Osteocyte (in vitro differentiated cells): ENCODE measurements at regions not wholly inside any gene's neighbourhood (a gene's known extent, or its start where the extent isn't known, plus 50 kb on each side); places are given as distances from the start of the nearest gene placed in this dataset.

Source experiments
- DNase-seq: peaks from one replicate; pipeline ENCODE4 v3.0.0; 2021; ENCODE audit warnings: mixed read lengths; ENCODE audit not compliant: unreplicated experiment; ENCODE audit errors: extremely low spot score
- H3K27ac Mint-ChIP-seq: one replicate; pipeline ENCODE4 v1.8.0; 2021; ENCODE audit warnings: mild to moderate bottlenecking, mixed read lengths; ENCODE audit not compliant: unreplicated experiment
- H3K27me3 Mint-ChIP-seq: one replicate; pipeline ENCODE4 v1.8.0; 2021; ENCODE audit warnings: mixed read lengths; ENCODE audit not compliant: unreplicated experiment
- H3K36me3 Mint-ChIP-seq: one replicate; pipeline ENCODE4 v1.8.0; 2021; ENCODE audit warnings: mixed read lengths; ENCODE audit not compliant: unreplicated experiment
- H3K4me1 Mint-ChIP-seq: one replicate; pipeline ENCODE4 v1.8.0; 2021; ENCODE audit warnings: mixed read lengths; ENCODE audit not compliant: unreplicated experiment
- H3K4me3 Mint-ChIP-seq: one replicate; pipeline ENCODE4 v1.8.0; 2021; ENCODE audit warnings: mild to moderate bottlenecking, moderate library complexity, mixed read lengths; ENCODE audit not compliant: unreplicated experiment
- H3K9me3 Mint-ChIP-seq: one replicate; pipeline ENCODE4 v1.8.0; 2021; ENCODE audit warnings: mixed read lengths; ENCODE audit not compliant: unreplicated experiment
- CTCF ChIP-seq: fragments of 200-600 bp; sonication (generic); IDR thresholded peaks from 2 replicates; pipeline ENCODE4 v1.5.0; 2021; ENCODE audit warnings: antibody characterized with exemption, mild to moderate bottlenecking, moderate library complexity

- H3K9me3 Mint-ChIP-seq, result no peaks in the 10 kb centered on the region
- no peak overlapping the region for H3K27ac Mint-ChIP-seq
- peaks cover 13% of the 10 kb centered on the region for H3K4me1 Mint-ChIP-seq
- no peaks in the 10 kb centered on the region for H3K36me3 Mint-ChIP-seq
- no peak overlapping the region for H3K4me3 Mint-ChIP-seq
- TF ChIP-seq CTCF, result no peak
- DNase-seq, result no peak
- H3K27me3 Mint-ChIP-seq, result no peaks in the 10 kb centered on the region
Observed at GRCh38 chr10:62459072-62459471, 84.9 kb downstream of the ZNF365 start.

GRCh38 chr10:62459500-62459899 is 85.3 kb downstream of the ZNF365 start:
- DNase-seq, result no peak
- Mint-ChIP-seq H3K4me3 (no peak overlapping the region), H3K9me3 (no peaks in the 10 kb centered on the region), H3K27ac (no peak overlapping the region), H3K36me3 (no peaks in the 10 kb centered on the region), H3K27me3 (no peaks in the 10 kb centered on the region), H3K4me1 (peaks cover 9% of the 10 kb centered on the region)
- TF ChIP-seq CTCF, result no peak

- Mint-ChIP-seq H3K4me1 (peaks cover 3% of the 10 kb centered on the region), H3K36me3 (no peaks in the 10 kb centered on the region), H3K27ac (no peak overlapping the region), H3K9me3 (no peaks in the 10 kb centered on the region), H3K4me3 (no peak overlapping the region), H3K27me3 (no peaks in the 10 kb centered on the region)
- DNase-seq, result no peak
- TF ChIP-seq CTCF, result no peak
Observed at GRCh38 chr10:62460393-62460792, 86.2 kb downstream of the ZNF365 start.

- peaks cover 3% of the 10 kb centered on the region for H3K4me1 Mint-ChIP-seq
- no peak overlapping the region for H3K4me3 Mint-ChIP-seq
- H3K27me3 Mint-ChIP-seq, result no peaks in the 10 kb centered on the region
- no peak for TF ChIP-seq CTCF
- H3K27ac Mint-ChIP-seq, result no peak overlapping the region
- H3K36me3 Mint-ChIP-seq, result no peaks in the 10 kb centered on the region
- DNase-seq, result no peak
- H3K9me3 Mint-ChIP-seq, result no peaks in the 10 kb centered on the region
Observed at GRCh38 chr10:62461120-62461519, 87.0 kb downstream of the ZNF365 start.

- H3K36me3 Mint-ChIP-seq, result no peaks in the 10 kb centered on the region
- peaks cover 3% of the 10 kb centered on the region for H3K4me1 Mint-ChIP-seq
- no peaks in the 10 kb centered on the region for H3K27me3 Mint-ChIP-seq
- no peak for DNase-seq
- H3K9me3 Mint-ChIP-seq, result no peaks in the 10 kb centered on the region
- no peak overlapping the region for H3K4me3 Mint-ChIP-seq
- TF ChIP-seq CTCF, result no peak
- no peak overlapping the region for H3K27ac Mint-ChIP-seq
Observed at GRCh38 chr10:62462461-62462860, 88.3 kb downstream of the ZNF365 start.
